ENCODE measurements at regions not wholly inside any gene's neighbourhood (a gene's known extent, or its start where the extent isn't known, plus 50 kb on each side); places are given as distances from the start of the nearest gene placed in this dataset.

DNA sequence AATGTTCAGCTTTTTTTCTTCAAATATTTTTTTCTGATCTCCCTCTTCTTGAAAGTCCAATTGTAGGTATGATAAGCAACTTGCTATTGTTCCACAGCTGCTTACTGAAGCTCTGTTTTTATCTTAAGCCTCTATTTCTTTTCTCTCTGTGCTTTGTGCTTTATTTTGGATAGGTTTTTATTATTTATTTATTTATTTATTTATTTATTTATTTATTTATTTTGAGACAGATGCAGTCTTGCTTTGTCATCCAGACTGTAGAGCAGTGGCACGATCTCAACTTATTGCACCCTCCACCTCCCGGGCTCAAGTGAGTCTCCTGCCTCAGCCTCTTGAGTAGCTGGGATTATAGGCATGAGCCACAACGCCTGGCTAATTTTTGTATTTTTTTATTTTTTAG lies 199.4 kb downstream of the KLF12 start (continued):
- TF ChIP-seq, protein P1, sequence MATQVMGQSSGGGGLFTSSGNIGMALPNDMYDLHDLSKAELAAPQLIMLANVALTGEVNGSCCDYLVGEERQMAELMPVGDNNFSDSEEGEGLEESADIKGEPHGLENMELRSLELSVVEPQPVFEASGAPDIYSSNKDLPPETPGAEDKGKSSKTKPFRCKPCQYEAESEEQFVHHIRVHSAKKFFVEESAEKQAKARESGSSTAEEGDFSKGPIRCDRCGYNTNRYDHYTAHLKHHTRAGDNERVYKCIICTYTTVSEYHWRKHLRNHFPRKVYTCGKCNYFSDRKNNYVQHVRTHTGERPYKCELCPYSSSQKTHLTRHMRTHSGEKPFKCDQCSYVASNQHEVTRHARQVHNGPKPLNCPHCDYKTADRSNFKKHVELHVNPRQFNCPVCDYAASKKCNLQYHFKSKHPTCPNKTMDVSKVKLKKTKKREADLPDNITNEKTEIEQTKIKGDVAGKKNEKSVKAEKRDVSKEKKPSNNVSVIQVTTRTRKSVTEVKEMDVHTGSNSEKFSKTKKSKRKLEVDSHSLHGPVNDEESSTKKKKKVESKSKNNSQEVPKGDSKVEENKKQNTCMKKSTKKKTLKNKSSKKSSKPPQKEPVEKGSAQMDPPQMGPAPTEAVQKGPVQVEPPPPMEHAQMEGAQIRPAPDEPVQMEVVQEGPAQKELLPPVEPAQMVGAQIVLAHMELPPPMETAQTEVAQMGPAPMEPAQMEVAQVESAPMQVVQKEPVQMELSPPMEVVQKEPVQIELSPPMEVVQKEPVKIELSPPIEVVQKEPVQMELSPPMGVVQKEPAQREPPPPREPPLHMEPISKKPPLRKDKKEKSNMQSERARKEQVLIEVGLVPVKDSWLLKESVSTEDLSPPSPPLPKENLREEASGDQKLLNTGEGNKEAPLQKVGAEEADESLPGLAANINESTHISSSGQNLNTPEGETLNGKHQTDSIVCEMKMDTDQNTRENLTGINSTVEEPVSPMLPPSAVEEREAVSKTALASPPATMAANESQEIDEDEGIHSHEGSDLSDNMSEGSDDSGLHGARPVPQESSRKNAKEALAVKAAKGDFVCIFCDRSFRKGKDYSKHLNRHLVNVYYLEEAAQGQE (tag by site-specific recombination; IDR thresholded peaks at IDR 0.05) = peak; percentile 40; the same call in 1 of the 2 replicates
- 0 out of 2 replicates have a peak, but pooled peaks have one; percentile 45 for TF ChIP-seq ZBTB8A (tag by site-specific recombination; IDR thresholded peaks at IDR 0.05)
- TF ChIP-seq, protein P2, sequence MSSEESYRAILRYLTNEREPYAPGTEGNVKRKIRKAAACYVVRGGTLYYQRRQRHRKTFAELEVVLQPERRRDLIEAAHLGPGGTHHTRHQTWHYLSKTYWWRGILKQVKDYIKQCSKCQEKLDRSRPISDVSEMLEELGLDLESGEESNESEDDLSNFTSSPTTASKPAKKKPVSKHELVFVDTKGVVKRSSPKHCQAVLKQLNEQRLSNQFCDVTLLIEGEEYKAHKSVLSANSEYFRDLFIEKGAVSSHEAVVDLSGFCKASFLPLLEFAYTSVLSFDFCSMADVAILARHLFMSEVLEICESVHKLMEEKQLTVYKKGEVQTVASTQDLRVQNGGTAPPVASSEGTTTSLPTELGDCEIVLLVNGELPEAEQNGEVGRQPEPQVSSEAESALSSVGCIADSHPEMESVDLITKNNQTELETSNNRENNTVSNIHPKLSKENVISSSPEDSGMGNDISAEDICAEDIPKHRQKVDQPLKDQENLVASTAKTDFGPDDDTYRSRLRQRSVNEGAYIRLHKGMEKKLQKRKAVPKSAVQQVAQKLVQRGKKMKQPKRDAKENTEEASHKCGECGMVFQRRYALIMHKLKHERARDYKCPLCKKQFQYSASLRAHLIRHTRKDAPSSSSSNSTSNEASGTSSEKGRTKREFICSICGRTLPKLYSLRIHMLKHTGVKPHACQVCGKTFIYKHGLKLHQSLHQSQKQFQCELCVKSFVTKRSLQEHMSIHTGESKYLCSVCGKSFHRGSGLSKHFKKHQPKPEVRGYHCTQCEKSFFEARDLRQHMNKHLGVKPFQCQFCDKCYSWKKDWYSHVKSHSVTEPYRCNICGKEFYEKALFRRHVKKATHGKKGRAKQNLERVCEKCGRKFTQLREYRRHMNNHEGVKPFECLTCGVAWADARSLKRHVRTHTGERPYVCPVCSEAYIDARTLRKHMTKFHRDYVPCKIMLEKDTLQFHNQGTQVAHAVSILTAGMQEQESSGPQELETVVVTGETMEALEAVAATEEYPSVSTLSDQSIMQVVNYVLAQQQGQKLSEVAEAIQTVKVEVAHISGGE (tag by site-specific recombination; conservative IDR thresholded peaks at IDR 0.05; ENCODE audit: low read depth) = peak; percentile 59
- peak; percentile 91 for TF ChIP-seq ZNF394 (tag by site-specific recombination; IDR thresholded peaks at IDR 0.05; ENCODE audit: borderline replicate concordance)
- TF ChIP-seq ZNF433 (tag by site-specific recombination; IDR thresholded peaks at IDR 0.05; ENCODE audit: low read depth) = no peak

DNA sequence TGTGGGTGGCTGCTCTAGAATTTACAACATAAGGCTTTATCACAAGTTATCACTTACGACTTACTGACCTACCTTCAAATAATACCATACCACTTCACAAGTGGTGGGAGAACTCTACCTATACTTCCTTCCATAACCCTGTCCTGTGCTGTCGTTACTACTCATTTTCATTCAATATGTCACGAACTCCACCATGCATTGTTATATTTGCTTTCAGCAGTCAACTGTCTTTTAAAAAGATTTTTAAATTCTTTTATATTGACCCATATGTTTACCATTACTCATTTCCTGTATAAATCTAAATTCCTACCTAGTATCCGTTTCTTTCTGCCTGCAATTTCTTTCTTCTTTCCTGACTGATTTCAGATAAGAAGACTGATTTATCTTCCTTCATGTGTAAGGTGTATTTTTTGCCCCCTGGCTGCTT lies 200.0 kb downstream of the KLF12 start:
- TF ChIP-seq KLF8 (tag by site-specific recombination; IDR thresholded peaks at IDR 0.05) (no peak), GLI4 (tag by site-specific recombination; IDR thresholded peaks at IDR 0.05) (no peak), ZFHX2 (tag by site-specific recombination; conservative IDR thresholded peaks at IDR 0.05) (no peak), SP3 (tag by site-specific recombination; IDR thresholded peaks at IDR 0.05) (no peak), ZNF416 (tag by site-specific recombination; IDR thresholded peaks at IDR 0.05) (no peak), ZNF768 (tag by site-specific recombination; IDR thresholded peaks at IDR 0.05) (no peak), ZSCAN23 (tag by site-specific recombination; IDR thresholded peaks at IDR 0.05) (no peak), SCRT1 (tag by site-specific recombination; IDR thresholded peaks at IDR 0.05; ENCODE audit: borderline replicate concordance) (no peak), ZBTB17 (tag by site-specific recombination; IDR thresholded peaks at IDR 0.05) (no peak), ZNF341 (tag by site-specific recombination; IDR thresholded peaks at IDR 0.05; ENCODE audit: low read depth) (no peak), ZNF404 (tag by site-specific recombination; IDR thresholded peaks at IDR 0.05) (no peak), ZNF529 (tag by site-specific recombination; IDR thresholded peaks at IDR 0.05; ENCODE audit: insufficient replicate concordance) (no peak)
- TF ChIP-seq, protein P3, sequence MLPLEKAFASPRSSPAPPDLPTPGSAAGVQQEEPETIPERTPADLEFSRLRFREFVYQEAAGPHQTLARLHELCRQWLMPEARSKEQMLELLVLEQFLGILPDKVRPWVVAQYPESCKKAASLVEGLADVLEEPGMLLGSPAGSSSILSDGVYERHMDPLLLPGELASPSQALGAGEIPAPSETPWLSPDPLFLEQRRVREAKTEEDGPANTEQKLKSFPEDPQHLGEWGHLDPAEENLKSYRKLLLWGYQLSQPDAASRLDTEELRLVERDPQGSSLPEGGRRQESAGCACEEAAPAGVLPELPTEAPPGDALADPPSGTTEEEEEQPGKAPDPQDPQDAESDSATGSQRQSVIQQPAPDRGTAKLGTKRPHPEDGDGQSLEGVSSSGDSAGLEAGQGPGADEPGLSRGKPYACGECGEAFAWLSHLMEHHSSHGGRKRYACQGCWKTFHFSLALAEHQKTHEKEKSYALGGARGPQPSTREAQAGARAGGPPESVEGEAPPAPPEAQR (tag by site-specific recombination; IDR thresholded peaks at IDR 0.05) = no peak
- CTCF ChIA-PET = no interaction called here
- Histone ChIP-seq H3K9me3 (ENCODE audit: control insufficient read depth, insufficient read depth, low read depth, low read length) (no peaks in the 10 kb centered on the region), H3K4me1 (ENCODE audit: control insufficient read depth, insufficient read depth, low read length) (no peaks in the 10 kb centered on the region), H3K36me3 (ENCODE audit: control insufficient read depth in 2 of 2, insufficient read depth in 1 of 2, low read length in 2 of 2) (no peaks in the 10 kb centered on the region), H3K27ac (ENCODE audit: extremely low read depth, low read depth, low read length) (no peak overlapping the region), H3K4me3 (ENCODE audit: low read depth, low read length) (no peak overlapping the region)
- POLR2A ChIA-PET = no interaction called here

All from HEK293 (cell line).